Thyroid gland (tissue), 4 donors: ENCODE measurements at regions not wholly inside any gene's neighbourhood (a gene's known extent, or its start where the extent isn't known, plus 50 kb on each side); places are given as distances from the start of the nearest gene placed in this dataset.

Experiments
- DNase-seq, 2 donors: peaks; one replicate each; pipeline ENCODE4 v3.0.0-alpha.2; 2019
- H3K27ac ChIP-seq, 3 donors: fragments of 200-600 bp; sonication (generic); 1 replicate in 2 of 3; 2 replicates in 1 of 3; pipeline ENCODE4 v1.5.1; 2016 to 2019; ENCODE audit warnings: mild to moderate bottlenecking in 1 of 3, moderate library complexity in 1 of 3
- H3K27me3 ChIP-seq: fragments of 200-600 bp; sonication (generic); one replicate; pipeline ENCODE4 v1.5.1; 2019
- H3K36me3 ChIP-seq, 2 donors: fragments of 200-600 bp; sonication (generic); one replicate each; pipeline ENCODE4 v1.5.1; 2016 to 2019
- H3K4me1 ChIP-seq, 2 donors: fragments of 200-600 bp; sonication (generic); one replicate each; pipeline ENCODE4 v1.5.1; 2017 to 2019
- H3K4me3 ChIP-seq, 3 donors: fragments of 200-600 bp; sonication (generic); replicated peaks in 1 of 3; 1 replicate in 2 of 3; 2 replicates in 1 of 3; pipeline ENCODE4 v1.5.1; 2016; ENCODE audit warnings: mild to moderate bottlenecking in 1 of 3
- H3K9me3 ChIP-seq: fragments of 200-600 bp; sonication (generic); one replicate; pipeline ENCODE4 v1.5.1; 2017
- CTCF ChIP-seq, 6 experiments: fragments of 200-600 bp in 3 of 6; fragments of 450-650 bp in 3 of 6; sonication (generic) in 3 of 6; IDR thresholded peaks; one replicate each; pipeline ENCODE4 v1.5.1; 2016 to 2019; ENCODE audit warnings: antibody characterized with exemption in 6 of 6, mild to moderate bottlenecking in 2 of 6, inconsistent platforms in 1 of 6, moderate library complexity in 1 of 6
- POLR2A ChIP-seq, 2 donors: fragments of 450-650 bp; IDR thresholded peaks; one replicate each; pipeline ENCODE4 v1.6.1; 2017; ENCODE audit warnings: antibody characterized with exemption in 2 of 2, mild to moderate bottlenecking in 2 of 2, moderate library complexity in 1 of 2
- WGBS, 2 donors: methylation state at CpG; one replicate each; pipeline ENCODE4 v1.1.5; 2017; 5-methylcytosine and 5-hydroxymethylcytosine counted together
- intact Hi-C: fragments of 100-400 bp; cut with DNase I; formaldehyde crosslinking; loops from one replicate; pipeline ENCODE4 v1.15.1; 2023

- no peak overlapping the region for H3K4me3 ChIP-seq
- DNase-seq, result no peak
- no peaks in the 10 kb centered on the region for H3K27me3 ChIP-seq
- intact Hi-C loops, result loop anchor here (10.0 kb wide), 1 partner anchor 157 kb away; the partner anchor contains the start of gene CITED2
- no peaks in the 10 kb centered on the region for H3K36me3 ChIP-seq
- WGBS, 2 donors, result 75 to 79% methylated on average over 8 of the region's 8 CpGs
- no peaks in the 10 kb centered on the region for H3K9me3 ChIP-seq
- TF ChIP-seq CTCF (IDR thresholded peaks at IDR 0.05), result no peak
- no peak for TF ChIP-seq POLR2A (IDR thresholded peaks at IDR 0.05)
- H3K4me1 ChIP-seq, result peaks cover 22 to 39% of the 10 kb centered on the region in 2 donors
- H3K27ac ChIP-seq, result peak overlapping the region; percentile 51 to 65 (median 61)
Observed at GRCh38 chr6:139531148-139532115, 157.0 kb upstream of the CITED2 start.

DNA sequence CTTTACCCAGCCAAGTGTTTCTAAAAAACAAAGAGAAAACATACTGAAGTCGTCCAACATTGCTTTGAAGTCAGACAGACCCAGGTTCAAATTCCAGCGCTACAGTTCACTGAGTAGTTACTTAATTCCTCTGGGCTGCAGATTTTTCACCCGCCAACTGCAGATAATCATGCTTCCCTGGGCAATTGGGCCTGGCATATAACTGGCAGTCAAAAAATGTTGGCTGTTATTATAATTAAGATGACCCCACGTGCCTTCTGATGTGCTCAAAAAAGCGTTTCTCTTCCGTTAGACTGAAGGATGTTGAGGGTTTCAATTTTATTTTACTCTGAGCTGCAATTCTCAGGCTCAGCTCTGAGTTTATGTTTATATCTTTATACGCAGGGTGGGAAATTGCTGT, 156.1 kb upstream of the CITED2 start:
- Histone ChIP-seq H3K9me3 (no peaks in the 10 kb centered on the region), H3K4me3 (no peak overlapping the region), H3K27me3 (no peaks in the 10 kb centered on the region), H3K36me3 (no peaks in the 10 kb centered on the region), H3K27ac (no peak overlapping the region), H3K4me1 (peaks cover 20 to 31% of the 10 kb centered on the region in 2 donors)
- no peak for TF ChIP-seq POLR2A (IDR thresholded peaks at IDR 0.05)
- no peak for TF ChIP-seq CTCF (IDR thresholded peaks at IDR 0.05)
- DNase-seq, result no peak
- intact Hi-C loops, result loop anchor here (10.0 kb wide), 1 partner anchor 156 kb away; the partner anchor contains the start of gene CITED2
- WGBS, 2 donors, result 71 to 73% methylated on average over 7 of the region's 7 CpGs

- Histone ChIP-seq H3K27me3 (no peaks in the 10 kb centered on the region), H3K4me1 (peaks cover 14 to 25% of the 10 kb centered on the region in 2 donors), H3K36me3 (no peaks in the 10 kb centered on the region), H3K27ac (no peak overlapping the region), H3K9me3 (no peaks in the 10 kb centered on the region), H3K4me3 (no peak overlapping the region)
- intact Hi-C loops, result no loop called here
- TF ChIP-seq POLR2A (IDR thresholded peaks at IDR 0.05) (no peak), CTCF (IDR thresholded peaks at IDR 0.05) (no peak)
- 83 to 88% methylated on average over 1 of the region's 1 CpG for WGBS, 2 donors
- no peak for DNase-seq
Observed at GRCh38 chr6:139529420-139529819, 155.0 kb upstream of the CITED2 start.

GRCh38 chr6:139528471-139528870, 154.0 kb upstream of the CITED2 start:
- intact Hi-C loops, result no loop called here
- no peaks in the 10 kb centered on the region for H3K9me3 ChIP-seq
- H3K27ac ChIP-seq, result no peak overlapping the region
- no peaks in the 10 kb centered on the region for H3K27me3 ChIP-seq
- WGBS, 2 donors, result 92 to 93% methylated on average over 2 of the region's 2 CpGs
- TF ChIP-seq POLR2A (IDR thresholded peaks at IDR 0.05), result no peak
- TF ChIP-seq CTCF (IDR thresholded peaks at IDR 0.05), result no peak
- H3K36me3 ChIP-seq, result no peaks in the 10 kb centered on the region
- H3K4me1 ChIP-seq, result peaks cover 5 to 16% of the 10 kb centered on the region in 2 donors
- no peak overlapping the region for H3K4me3 ChIP-seq
- DNase-seq, result no peak

DNA sequence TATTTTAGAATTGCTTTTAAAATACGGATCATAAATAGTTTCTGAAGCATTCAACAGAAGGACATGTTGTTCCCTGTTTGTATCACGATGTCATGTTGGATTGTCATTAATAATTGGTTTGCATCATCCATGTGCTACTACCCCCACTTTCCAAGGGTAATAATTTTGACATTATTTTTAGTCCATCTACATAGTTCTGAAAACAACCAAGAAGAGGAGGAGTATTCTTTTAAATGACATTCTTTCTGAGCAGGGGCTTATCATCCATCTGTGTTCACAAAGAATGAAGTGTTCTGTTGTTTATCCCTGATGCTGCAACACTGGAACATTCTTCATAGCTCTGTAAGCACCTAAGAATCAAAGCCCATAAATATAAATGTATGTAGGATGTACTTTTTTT, 151.0 kb upstream of the CITED2 start:
- Histone ChIP-seq H3K27ac (no peak overlapping the region), H3K36me3 (no peaks in the 10 kb centered on the region), H3K27me3 (no peaks in the 10 kb centered on the region), H3K4me1 (no peaks in the 10 kb centered on the region), H3K4me3 (no peak overlapping the region), H3K9me3 (no peaks in the 10 kb centered on the region)
- 81 to 93% methylated on average over 2 of the region's 2 CpGs for WGBS, 2 donors
- no peak for DNase-seq
- intact Hi-C loops, result no loop called here
- TF ChIP-seq POLR2A (IDR thresholded peaks at IDR 0.05), result no peak
- no peak for TF ChIP-seq CTCF (IDR thresholded peaks at IDR 0.05)
